HEK293 (cell line): ENCODE measurements at regions not wholly inside any gene's neighbourhood (a gene's known extent, or its start where the extent isn't known, plus 50 kb on each side); places are given as distances from the start of the nearest gene placed in this dataset.
A peak's percentile ranks its signal among the peaks of the same experiment; 100 is the strongest.
"Not testable (repeated sequence)": the region's sequence is repeated elsewhere in the genome, so short reads cannot be mapped to it uniquely, and the experiment has no call there.

Experiments
- CTCF ChIA-PET: fragments of 350-600 bp; formaldehyde crosslinking; extraction: SDS; loops from one replicate; lab custom pipeline; 2021; ENCODE audit warnings: antibody characterized with exemption; lab: Yijun Ruan, JAX
- POLR2A ChIA-PET: fragments of 300-600 bp; formaldehyde crosslinking; extraction: SDS; loops from one replicate; lab custom pipeline; 2020; ENCODE audit warnings: antibody characterized with exemption, inconsistent platforms; lab: Yijun Ruan, JAX
- H3K27ac ChIP-seq: fragments of 200-500 bp; sonication (Bioruptor generic); 2 replicates; pipeline ENCODE4 v1.5.1; 2014; ENCODE audit warnings: low read depth, low read length, control low read depth, inconsistent platforms; ENCODE audit errors: extremely low read depth
- H3K36me3 ChIP-seq, 2 experiments: fragments of 200-500 bp in 1 of 2; sonication (Bioruptor generic) in 1 of 2; 1 replicate in 1 of 2; 2 replicates in 1 of 2; pipeline ENCODE4 v1.5.1; 2014 to 2017; ENCODE audit warnings: inconsistent platforms in 2 of 2, low read length in 2 of 2; ENCODE audit not compliant: control insufficient read depth in 2 of 2, insufficient read depth in 1 of 2
- H3K4me1 ChIP-seq: fragments of 200-500 bp; sonication (Bioruptor generic); 2 replicates; pipeline ENCODE4 v1.5.1; 2014; ENCODE audit warnings: mild to moderate bottlenecking, low read length, inconsistent platforms; ENCODE audit not compliant: control insufficient read depth, insufficient read depth
- H3K4me3 ChIP-seq: 2 replicates; pipeline ENCODE4 v1.5.1; 2011; ENCODE audit warnings: low read depth, mild to moderate bottlenecking, control low read depth, low read length, moderate library complexity
- H3K9me3 ChIP-seq: fragments of 200-500 bp; sonication (Bioruptor generic); 2 replicates; pipeline ENCODE4 v1.5.1; 2014; ENCODE audit warnings: low read depth, low read length, inconsistent platforms; ENCODE audit not compliant: control insufficient read depth, insufficient read depth
- FEZF1 ChIP-seq: fragments of 450-650 bp; formaldehyde crosslinking; IDR thresholded peaks from 2 replicates; pipeline ENCODE4 v1.5.1; 2016; ENCODE audit warnings: missing biosample characterization, missing genetic modification characterization
- HOXA7 ChIP-seq: sonication (generic); formaldehyde crosslinking; IDR thresholded peaks from 2 replicates; pipeline ENCODE4 v1.8.1; 2022; ENCODE audit warnings: missing genetic modification reagents, borderline replicate concordance
- SCRT2 ChIP-seq: fragments of 450-650 bp; formaldehyde crosslinking; IDR thresholded peaks from 2 replicates; pipeline ENCODE4 v1.5.1; 2016; ENCODE audit warnings: missing biosample characterization, missing genetic modification characterization
- ZNF10 ChIP-seq: fragments of 450-650 bp; formaldehyde crosslinking; IDR thresholded peaks from 2 replicates; pipeline ENCODE4 v1.5.1; 2017; ENCODE audit warnings: missing biosample characterization, missing genetic modification characterization
- ZNF146 ChIP-seq: fragments of 450-650 bp; formaldehyde crosslinking; IDR thresholded peaks from 2 replicates; pipeline ENCODE4 v1.5.1; 2016; ENCODE audit warnings: missing biosample characterization, missing genetic modification characterization
- ZNF335 ChIP-seq: fragments of 450-650 bp; formaldehyde crosslinking; conservative IDR thresholded peaks from 2 replicates; pipeline ENCODE4 v1.5.1; 2016; ENCODE audit warnings: missing biosample characterization, missing genetic modification characterization
- ZNF366 ChIP-seq: fragments of 450-650 bp; formaldehyde crosslinking; conservative IDR thresholded peaks from 2 replicates; pipeline ENCODE4 v1.5.1; 2016; ENCODE audit warnings: missing biosample characterization, missing genetic modification characterization
- ZNF560 ChIP-seq: fragments of 450-650 bp; formaldehyde crosslinking; IDR thresholded peaks from 2 replicates; pipeline ENCODE4 v1.5.1; 2017; ENCODE audit warnings: missing biosample characterization, missing genetic modification characterization, borderline replicate concordance
- TF ChIP-seq, protein P1 (sequence below): fragments of 450-650 bp; formaldehyde crosslinking; IDR thresholded peaks from 2 replicates; pipeline ENCODE4 v1.5.1; 2016; ENCODE audit warnings: missing biosample characterization, missing genetic modification characterization
- TF ChIP-seq, protein P2 (sequence below): fragments of 450-650 bp; formaldehyde crosslinking; IDR thresholded peaks from 2 replicates; pipeline ENCODE4 v1.5.1; 2016; ENCODE audit warnings: missing biosample characterization, missing genetic modification characterization
- TF ChIP-seq, protein P3 (sequence below): fragments of 450-650 bp; formaldehyde crosslinking; IDR thresholded peaks from 2 replicates; pipeline ENCODE4 v1.5.1; 2017; ENCODE audit warnings: missing biosample characterization, mild to moderate bottlenecking, missing genetic modification characterization, moderate library complexity
- TF ChIP-seq, protein P4 (sequence below): fragments of 450-650 bp; formaldehyde crosslinking; IDR thresholded peaks from 2 replicates; pipeline ENCODE4 v1.5.1; 2016; ENCODE audit warnings: missing biosample characterization, missing genetic modification characterization, low read depth
- TF ChIP-seq, protein P5 (sequence below): fragments of 450-650 bp; formaldehyde crosslinking; IDR thresholded peaks from 2 replicates; pipeline ENCODE4 v1.5.1; 2016; ENCODE audit warnings: missing biosample characterization, missing genetic modification characterization
- TF ChIP-seq, protein P6 (sequence below): fragments of 450-650 bp; formaldehyde crosslinking; IDR thresholded peaks from 2 replicates; pipeline ENCODE4 v1.5.1; 2016; ENCODE audit warnings: missing biosample characterization, missing genetic modification characterization
- TF ChIP-seq, protein P7 (sequence below): fragments of 450-650 bp; formaldehyde crosslinking; IDR thresholded peaks from 2 replicates; pipeline ENCODE4 v1.5.1; 2017; ENCODE audit warnings: missing biosample characterization, missing genetic modification characterization
- TF ChIP-seq, protein P8 (sequence below): IDR thresholded peaks from 2 replicates; pipeline ENCODE4 v1.6.1; 2011; ENCODE audit warnings: mild to moderate bottlenecking, low read depth, low read length, borderline replicate concordance
- TF ChIP-seq, protein P9 (sequence below): fragments of 450-650 bp; formaldehyde crosslinking; IDR thresholded peaks from 2 replicates; pipeline ENCODE4 v1.5.1; 2017; ENCODE audit warnings: missing biosample characterization, missing genetic modification characterization

DNA sequence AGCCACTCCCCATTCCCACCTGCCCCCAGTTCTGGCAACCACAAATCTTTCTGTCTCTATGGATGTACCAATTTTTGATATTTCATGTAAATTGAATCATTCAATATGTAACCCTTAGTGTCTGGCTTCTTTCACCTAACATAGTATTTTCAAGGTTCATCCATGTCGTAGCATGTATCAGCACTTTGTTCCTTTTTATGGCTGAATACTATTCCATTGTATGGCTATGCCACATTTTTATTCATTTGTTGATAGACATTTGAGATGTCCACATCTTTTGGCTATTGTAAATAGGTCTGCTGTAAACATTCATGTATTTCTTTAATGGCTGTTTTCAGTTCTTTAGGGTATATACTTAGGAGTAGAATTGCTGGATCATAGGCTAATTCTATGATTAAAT is 270.5 kb downstream of the FGFR2 start:
- Histone ChIP-seq H3K27ac (no peak overlapping the region), H3K4me1 (peaks cover 14% of the 10 kb centered on the region), H3K36me3 (no peaks in the 10 kb centered on the region), H3K4me3 (no peak overlapping the region), H3K9me3 (no peaks in the 10 kb centered on the region)
- POLR2A ChIA-PET: no interaction called here
- CTCF ChIA-PET: no interaction called here
- peak; percentile 98 for TF ChIP-seq ZNF146
- TF ChIP-seq ZNF10 (tag by site-specific recombination): no peak
- TF ChIP-seq, protein P1, sequence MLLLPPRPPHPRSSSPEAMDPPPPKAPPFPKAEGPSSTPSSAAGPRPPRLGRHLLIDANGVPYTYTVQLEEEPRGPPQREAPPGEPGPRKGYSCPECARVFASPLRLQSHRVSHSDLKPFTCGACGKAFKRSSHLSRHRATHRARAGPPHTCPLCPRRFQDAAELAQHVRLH (tag by site-specific recombination): peak; percentile 37; the same call in 1 of the 2 replicates

DNA sequence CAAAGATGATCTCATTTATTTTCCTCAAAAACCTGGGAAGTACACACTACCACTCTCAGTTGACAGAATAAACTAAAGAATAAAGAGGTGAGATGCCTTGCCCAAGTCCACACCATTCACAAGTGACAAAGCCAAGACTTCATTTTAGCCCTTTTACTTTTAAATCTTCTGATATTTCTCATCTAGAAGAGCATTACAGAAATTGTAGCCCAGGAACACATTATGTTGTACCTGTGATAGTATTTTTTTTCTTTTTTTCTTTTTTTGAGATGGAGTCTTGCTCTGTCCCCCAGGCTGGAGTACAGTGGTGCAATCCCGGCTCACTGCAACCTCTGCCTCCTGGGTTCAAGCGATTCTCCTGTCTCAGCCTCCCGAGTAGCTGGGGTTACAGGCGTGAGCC is 268.6 kb downstream of the FGFR2 start:
- POLR2A ChIA-PET, H3K4me1 ChIP-seq, H3K27ac ChIP-seq, CTCF ChIA-PET, H3K36me3 ChIP-seq, H3K4me3 ChIP-seq, H3K9me3 ChIP-seq: not testable (repeated sequence)
- TF ChIP-seq, protein P2, sequence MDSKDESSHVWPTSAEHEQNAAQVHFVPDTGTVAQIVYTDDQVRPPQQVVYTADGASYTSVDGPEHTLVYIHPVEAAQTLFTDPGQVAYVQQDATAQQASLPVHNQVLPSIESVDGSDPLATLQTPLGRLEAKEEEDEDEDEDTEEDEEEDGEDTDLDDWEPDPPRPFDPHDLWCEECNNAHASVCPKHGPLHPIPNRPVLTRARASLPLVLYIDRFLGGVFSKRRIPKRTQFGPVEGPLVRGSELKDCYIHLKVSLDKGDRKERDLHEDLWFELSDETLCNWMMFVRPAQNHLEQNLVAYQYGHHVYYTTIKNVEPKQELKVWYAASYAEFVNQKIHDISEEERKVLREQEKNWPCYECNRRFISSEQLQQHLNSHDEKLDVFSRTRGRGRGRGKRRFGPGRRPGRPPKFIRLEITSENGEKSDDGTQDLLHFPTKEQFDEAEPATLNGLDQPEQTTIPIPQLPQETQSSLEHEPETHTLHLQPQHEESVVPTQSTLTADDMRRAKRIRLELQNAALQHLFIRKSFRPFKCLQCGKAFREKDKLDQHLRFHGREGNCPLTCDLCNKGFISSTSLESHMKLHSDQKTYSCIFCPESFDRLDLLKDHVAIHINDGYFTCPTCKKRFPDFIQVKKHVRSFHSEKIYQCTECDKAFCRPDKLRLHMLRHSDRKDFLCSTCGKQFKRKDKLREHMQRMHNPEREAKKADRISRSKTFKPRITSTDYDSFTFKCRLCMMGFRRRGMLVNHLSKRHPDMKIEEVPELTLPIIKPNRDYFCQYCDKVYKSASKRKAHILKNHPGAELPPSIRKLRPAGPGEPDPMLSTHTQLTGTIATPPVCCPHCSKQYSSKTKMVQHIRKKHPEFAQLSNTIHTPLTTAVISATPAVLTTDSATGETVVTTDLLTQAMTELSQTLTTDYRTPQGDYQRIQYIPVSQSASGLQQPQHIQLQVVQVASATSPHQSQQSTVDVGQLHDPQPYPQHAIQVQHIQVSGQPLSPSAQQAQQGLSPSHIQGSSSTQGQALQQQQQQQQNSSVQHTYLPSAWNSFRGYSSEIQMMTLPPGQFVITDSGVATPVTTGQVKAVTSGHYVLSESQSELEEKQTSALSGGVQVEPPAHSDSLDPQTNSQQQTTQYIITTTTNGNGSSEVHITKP (tag by site-specific recombination): peak; percentile 92

DNA sequence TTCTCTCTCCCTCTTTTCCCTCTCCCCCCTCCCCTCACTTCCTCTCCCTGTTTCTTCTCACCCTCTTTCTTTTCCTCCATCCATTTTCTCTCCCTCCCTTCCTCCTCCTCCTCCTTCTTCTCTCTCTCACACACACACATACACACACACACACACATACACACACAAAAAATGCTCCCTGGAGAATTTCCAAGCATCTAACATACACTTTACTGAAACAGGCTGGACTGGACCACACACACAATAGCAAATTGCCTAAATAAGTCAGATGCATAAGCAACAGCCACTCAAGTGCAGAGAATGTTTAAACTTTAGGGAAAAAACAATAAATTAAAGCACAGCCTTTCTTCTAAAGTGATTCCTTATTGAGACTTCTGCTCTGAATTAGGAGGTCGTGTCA is 267.7 kb downstream of the FGFR2 start:
- Histone ChIP-seq H3K4me1 (peaks cover 7% of the 10 kb centered on the region), H3K4me3 (no peak overlapping the region), H3K27ac (no peak overlapping the region), H3K9me3 (no peaks in the 10 kb centered on the region), H3K36me3 (no peaks in the 10 kb centered on the region)
- ChIA-PET CTCF (no interaction called here), POLR2A (no interaction called here)
- TF ChIP-seq, protein P3, sequence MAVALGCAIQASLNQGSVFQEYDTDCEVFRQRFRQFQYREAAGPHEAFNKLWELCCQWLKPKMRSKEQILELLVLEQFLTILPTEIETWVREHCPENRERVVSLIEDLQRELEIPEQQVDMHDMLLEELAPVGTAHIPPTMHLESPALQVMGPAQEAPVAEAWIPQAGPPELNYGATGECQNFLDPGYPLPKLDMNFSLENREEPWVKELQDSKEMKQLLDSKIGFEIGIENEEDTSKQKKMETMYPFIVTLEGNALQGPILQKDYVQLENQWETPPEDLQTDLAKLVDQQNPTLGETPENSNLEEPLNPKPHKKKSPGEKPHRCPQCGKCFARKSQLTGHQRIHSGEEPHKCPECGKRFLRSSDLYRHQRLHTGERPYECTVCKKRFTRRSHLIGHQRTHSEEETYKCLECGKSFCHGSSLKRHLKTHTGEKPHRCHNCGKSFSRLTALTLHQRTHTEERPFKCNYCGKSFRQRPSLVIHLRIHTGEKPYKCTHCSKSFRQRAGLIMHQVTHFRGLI (tag by site-specific recombination): no peak
- TF ChIP-seq ZNF366 (peak; percentile 50), ZNF560 (tag by site-specific recombination) (no peak), HOXA7 (CRISPR knock-in tag) (no peak), FEZF1 (tag by site-specific recombination) (no peak), ZNF335 (tag by site-specific recombination) (no peak), SCRT2 (no peak)
- TF ChIP-seq, protein P4, sequence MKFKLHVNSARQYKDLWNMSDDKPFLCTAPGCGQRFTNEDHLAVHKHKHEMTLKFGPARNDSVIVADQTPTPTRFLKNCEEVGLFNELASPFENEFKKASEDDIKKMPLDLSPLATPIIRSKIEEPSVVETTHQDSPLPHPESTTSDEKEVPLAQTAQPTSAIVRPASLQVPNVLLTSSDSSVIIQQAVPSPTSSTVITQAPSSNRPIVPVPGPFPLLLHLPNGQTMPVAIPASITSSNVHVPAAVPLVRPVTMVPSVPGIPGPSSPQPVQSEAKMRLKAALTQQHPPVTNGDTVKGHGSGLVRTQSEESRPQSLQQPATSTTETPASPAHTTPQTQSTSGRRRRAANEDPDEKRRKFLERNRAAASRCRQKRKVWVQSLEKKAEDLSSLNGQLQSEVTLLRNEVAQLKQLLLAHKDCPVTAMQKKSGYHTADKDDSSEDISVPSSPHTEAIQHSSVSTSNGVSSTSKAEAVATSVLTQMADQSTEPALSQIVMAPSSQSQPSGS (tag by site-specific recombination): no peak
- TF ChIP-seq, protein P5, sequence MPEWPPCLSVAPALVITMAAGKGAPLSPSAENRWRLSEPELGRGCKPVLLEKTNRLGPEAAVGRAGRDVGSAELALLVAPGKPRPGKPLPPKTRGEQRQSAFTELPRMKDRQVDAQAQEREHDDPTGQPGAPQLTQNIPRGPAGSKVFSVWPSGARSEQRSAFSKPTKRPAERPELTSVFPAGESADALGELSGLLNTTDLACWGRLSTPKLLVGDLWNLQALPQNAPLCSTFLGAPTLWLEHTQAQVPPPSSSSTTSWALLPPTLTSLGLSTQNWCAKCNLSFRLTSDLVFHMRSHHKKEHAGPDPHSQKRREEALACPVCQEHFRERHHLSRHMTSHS (tag by site-specific recombination): no peak
- TF ChIP-seq, protein P6, sequence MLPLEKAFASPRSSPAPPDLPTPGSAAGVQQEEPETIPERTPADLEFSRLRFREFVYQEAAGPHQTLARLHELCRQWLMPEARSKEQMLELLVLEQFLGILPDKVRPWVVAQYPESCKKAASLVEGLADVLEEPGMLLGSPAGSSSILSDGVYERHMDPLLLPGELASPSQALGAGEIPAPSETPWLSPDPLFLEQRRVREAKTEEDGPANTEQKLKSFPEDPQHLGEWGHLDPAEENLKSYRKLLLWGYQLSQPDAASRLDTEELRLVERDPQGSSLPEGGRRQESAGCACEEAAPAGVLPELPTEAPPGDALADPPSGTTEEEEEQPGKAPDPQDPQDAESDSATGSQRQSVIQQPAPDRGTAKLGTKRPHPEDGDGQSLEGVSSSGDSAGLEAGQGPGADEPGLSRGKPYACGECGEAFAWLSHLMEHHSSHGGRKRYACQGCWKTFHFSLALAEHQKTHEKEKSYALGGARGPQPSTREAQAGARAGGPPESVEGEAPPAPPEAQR: 0 out of 2 replicates have a peak, but pooled peaks have one; percentile 18
- TF ChIP-seq, protein P7, sequence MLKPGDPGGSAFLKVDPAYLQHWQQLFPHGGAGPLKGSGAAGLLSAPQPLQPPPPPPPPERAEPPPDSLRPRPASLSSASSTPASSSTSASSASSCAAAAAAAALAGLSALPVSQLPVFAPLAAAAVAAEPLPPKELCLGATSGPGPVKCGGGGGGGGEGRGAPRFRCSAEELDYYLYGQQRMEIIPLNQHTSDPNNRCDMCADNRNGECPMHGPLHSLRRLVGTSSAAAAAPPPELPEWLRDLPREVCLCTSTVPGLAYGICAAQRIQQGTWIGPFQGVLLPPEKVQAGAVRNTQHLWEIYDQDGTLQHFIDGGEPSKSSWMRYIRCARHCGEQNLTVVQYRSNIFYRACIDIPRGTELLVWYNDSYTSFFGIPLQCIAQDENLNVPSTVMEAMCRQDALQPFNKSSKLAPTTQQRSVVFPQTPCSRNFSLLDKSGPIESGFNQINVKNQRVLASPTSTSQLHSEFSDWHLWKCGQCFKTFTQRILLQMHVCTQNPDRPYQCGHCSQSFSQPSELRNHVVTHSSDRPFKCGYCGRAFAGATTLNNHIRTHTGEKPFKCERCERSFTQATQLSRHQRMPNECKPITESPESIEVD (tag by site-specific recombination): no peak
- TF ChIP-seq, protein P8, sequence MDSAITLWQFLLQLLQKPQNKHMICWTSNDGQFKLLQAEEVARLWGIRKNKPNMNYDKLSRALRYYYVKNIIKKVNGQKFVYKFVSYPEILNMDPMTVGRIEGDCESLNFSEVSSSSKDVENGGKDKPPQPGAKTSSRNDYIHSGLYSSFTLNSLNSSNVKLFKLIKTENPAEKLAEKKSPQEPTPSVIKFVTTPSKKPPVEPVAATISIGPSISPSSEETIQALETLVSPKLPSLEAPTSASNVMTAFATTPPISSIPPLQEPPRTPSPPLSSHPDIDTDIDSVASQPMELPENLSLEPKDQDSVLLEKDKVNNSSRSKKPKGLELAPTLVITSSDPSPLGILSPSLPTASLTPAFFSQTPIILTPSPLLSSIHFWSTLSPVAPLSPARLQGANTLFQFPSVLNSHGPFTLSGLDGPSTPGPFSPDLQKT: no peak
- TF ChIP-seq, protein P9, sequence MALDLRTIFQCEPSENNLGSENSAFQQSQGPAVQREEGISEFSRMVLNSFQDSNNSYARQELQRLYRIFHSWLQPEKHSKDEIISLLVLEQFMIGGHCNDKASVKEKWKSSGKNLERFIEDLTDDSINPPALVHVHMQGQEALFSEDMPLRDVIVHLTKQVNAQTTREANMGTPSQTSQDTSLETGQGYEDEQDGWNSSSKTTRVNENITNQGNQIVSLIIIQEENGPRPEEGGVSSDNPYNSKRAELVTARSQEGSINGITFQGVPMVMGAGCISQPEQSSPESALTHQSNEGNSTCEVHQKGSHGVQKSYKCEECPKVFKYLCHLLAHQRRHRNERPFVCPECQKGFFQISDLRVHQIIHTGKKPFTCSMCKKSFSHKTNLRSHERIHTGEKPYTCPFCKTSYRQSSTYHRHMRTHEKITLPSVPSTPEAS (tag by site-specific recombination): peak; percentile 85
